Loucy (cell line): ENCODE measurements at regions not wholly inside any gene's neighbourhood (a gene's known extent, or its start where the extent isn't known, plus 50 kb on each side); places are given as distances from the start of the nearest gene placed in this dataset.
"Not testable (repeated sequence)": the region's sequence is repeated elsewhere in the genome, so short reads cannot be mapped to it uniquely, and the experiment has no call there.

Source experiments
- H2AFZ ChIP-seq: fragments of 200-600 bp; sonication (generic); 2 replicates; pipeline ENCODE4 v1.6.0; 2016; ENCODE audit warnings: antibody characterized with exemption, mild to moderate bottlenecking, low read length, moderate library complexity
- H3F3A ChIP-seq: fragments of 200-600 bp; 2 replicates; pipeline ENCODE4 v1.6.0; 2016; ENCODE audit warnings: antibody characterized with exemption, low read depth, mild to moderate bottlenecking
- H3K27me3 ChIP-seq: fragments of 200-600 bp; sonication (generic); 2 replicates; pipeline ENCODE4 v1.6.1; 2014; ENCODE audit warnings: low read length, mild to moderate bottlenecking; ENCODE audit not compliant: insufficient read depth, poor library complexity, severe bottlenecking
- H3K36me3 ChIP-seq: fragments of 200-600 bp; sonication (generic); 2 replicates; pipeline ENCODE4 v1.6.1; 2016; ENCODE audit warnings: low read length; ENCODE audit not compliant: insufficient read depth
- H3K4me1 ChIP-seq: fragments of 200-600 bp; sonication (generic); 2 replicates; pipeline ENCODE4 v1.5.1; 2014; ENCODE audit warnings: low read length, mild to moderate bottlenecking; ENCODE audit not compliant: insufficient read depth, poor library complexity, severe bottlenecking
- H3K4me2 ChIP-seq: fragments of 200-600 bp; sonication (generic); 2 replicates; pipeline ENCODE4 v1.6.0; 2014; ENCODE audit warnings: antibody characterized with exemption, low read length, low read depth, mild to moderate bottlenecking; ENCODE audit not compliant: poor library complexity, severe bottlenecking
- H3K4me3 ChIP-seq: fragments of 200-600 bp; sonication (generic); 2 replicates; pipeline ENCODE4 v1.5.1; 2014; ENCODE audit warnings: low read length, mild to moderate bottlenecking, mixed read lengths; ENCODE audit not compliant: poor library complexity, severe bottlenecking
- H3K79me2 ChIP-seq: fragments of 200-600 bp; sonication (generic); 2 replicates; pipeline ENCODE4 v1.6.1; 2014; ENCODE audit warnings: low read length; ENCODE audit not compliant: insufficient read depth
- H3K9ac ChIP-seq: fragments of 200-600 bp; sonication (generic); 2 replicates; pipeline ENCODE4 v1.6.0; 2014; ENCODE audit warnings: mild to moderate bottlenecking, low read depth, low read length, moderate library complexity; ENCODE audit not compliant: poor library complexity, severe bottlenecking
- H3K9me2 ChIP-seq: fragments of 200-600 bp; sonication (generic); replicated peaks from 2 replicates; pipeline ENCODE4 v1.6.1; 2016; ENCODE audit warnings: low read depth, low read length, mixed read lengths
- H3K9me3 ChIP-seq: fragments of 200-600 bp; sonication (generic); 2 replicates; pipeline ENCODE4 v1.6.1; 2014; ENCODE audit warnings: mild to moderate bottlenecking, antibody characterized with exemption, low read length, low read depth; ENCODE audit not compliant: insufficient read depth
- H4K20me1 ChIP-seq: fragments of 200-600 bp; sonication (generic); 2 replicates; pipeline ENCODE4 v1.6.0; 2014; ENCODE audit warnings: antibody characterized with exemption, low read length, mild to moderate bottlenecking; ENCODE audit not compliant: insufficient read depth, poor library complexity, severe bottlenecking
- EZH2phosphoT487 ChIP-seq: fragments of 200-600 bp; IDR thresholded peaks from 2 replicates; pipeline ENCODE4 v1.6.1; 2018; ENCODE audit warnings: antibody characterized with exemption, mild to moderate bottlenecking, moderate library complexity, borderline replicate concordance
- TF ChIP-seq, protein P1 (sequence below): fragments of 200-600 bp; sonication (generic); conservative IDR thresholded peaks from 2 replicates; pipeline ENCODE4 v1.5.1; 2014; ENCODE audit warnings: mild to moderate bottlenecking, antibody characterized with exemption, low read length

DNA sequence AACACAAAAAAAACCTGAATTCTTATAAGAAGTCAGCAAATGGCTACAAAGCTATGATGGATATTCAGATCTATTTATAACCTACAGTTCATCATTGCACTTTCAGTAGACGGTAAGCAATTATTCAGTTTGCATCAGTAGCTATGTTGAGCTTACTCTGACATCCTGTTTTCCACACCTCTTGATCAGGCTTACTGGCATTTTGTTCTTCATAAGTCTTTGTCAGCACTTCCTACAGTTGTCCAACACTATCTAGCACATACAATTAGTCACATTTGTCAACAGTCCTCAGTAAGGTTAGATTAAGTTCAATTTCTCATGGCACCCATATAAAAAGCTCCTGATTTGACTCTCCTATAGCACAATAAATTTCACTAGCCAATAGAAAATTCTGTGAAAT lies 71.2 kb upstream of the ST3GAL6 start:
- H3K9me3 ChIP-seq, result no peaks in the 10 kb centered on the region
- H3K4me3 ChIP-seq, result no peak overlapping the region
- H3K79me2 ChIP-seq, result no peaks in the 10 kb centered on the region
- no peak overlapping the region for H3K9ac ChIP-seq
- no peaks in the 10 kb centered on the region for H3K36me3 ChIP-seq
- H3K4me1 ChIP-seq, result no peaks in the 10 kb centered on the region
- H2AFZ ChIP-seq, result no peak overlapping the region
- H3K9me2 ChIP-seq, result no peaks in the 10 kb centered on the region
- H3F3A ChIP-seq, result no peaks in the 10 kb centered on the region
- TF ChIP-seq, protein P1, sequence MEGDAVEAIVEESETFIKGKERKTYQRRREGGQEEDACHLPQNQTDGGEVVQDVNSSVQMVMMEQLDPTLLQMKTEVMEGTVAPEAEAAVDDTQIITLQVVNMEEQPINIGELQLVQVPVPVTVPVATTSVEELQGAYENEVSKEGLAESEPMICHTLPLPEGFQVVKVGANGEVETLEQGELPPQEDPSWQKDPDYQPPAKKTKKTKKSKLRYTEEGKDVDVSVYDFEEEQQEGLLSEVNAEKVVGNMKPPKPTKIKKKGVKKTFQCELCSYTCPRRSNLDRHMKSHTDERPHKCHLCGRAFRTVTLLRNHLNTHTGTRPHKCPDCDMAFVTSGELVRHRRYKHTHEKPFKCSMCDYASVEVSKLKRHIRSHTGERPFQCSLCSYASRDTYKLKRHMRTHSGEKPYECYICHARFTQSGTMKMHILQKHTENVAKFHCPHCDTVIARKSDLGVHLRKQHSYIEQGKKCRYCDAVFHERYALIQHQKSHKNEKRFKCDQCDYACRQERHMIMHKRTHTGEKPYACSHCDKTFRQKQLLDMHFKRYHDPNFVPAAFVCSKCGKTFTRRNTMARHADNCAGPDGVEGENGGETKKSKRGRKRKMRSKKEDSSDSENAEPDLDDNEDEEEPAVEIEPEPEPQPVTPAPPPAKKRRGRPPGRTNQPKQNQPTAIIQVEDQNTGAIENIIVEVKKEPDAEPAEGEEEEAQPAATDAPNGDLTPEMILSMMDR, result no peak
- TF ChIP-seq EZH2phosphoT487, result no peak
- H3K4me2 ChIP-seq, result no peak overlapping the region
- H3K27me3 ChIP-seq, result no peaks in the 10 kb centered on the region
- no peaks in the 10 kb centered on the region for H4K20me1 ChIP-seq

DNA sequence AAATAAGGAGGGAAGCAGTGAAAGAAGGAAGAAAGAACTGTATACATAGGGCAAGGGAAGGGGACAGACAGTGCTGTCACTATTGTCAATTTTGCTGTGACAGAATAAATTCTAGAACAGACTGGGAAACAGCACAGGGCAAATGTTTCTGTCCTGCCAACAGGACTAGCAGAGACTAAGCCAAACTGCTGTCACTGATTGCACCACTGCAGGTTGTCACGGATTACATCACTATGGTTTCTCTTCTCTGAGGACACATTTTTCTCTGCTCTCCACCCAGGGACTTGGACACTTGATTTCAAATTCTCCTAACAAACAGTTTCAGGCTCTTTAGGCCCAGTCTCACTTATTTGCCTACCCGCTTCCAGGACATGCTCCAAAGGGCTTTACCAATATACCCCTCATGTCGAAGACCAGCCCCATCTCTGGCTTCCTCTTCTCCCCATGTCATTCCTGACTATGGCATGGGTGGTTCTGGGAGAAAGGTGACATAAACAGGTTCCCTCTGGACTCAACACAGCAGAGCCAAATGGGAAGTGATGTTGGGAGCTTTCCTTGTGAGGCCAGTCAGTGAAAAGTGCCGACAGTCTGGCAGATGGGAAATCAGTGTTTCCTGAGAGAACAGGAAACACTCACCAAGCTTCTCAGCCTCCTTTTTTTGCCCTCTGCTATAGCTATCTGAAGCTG lies 70.2 kb upstream of the ST3GAL6 start:
- TF ChIP-seq EZH2phosphoT487, result no peak
- TF ChIP-seq, protein P1, result no peak
- Histone ChIP-seq H3K9me2 (no peaks in the 10 kb centered on the region), H3K4me3 (no peak overlapping the region), H3K27me3 (no peaks in the 10 kb centered on the region), H3K4me1 (no peaks in the 10 kb centered on the region), H3K36me3 (no peaks in the 10 kb centered on the region), H3K9me3 (no peaks in the 10 kb centered on the region), H2AFZ (no peak overlapping the region), H3K4me2 (no peak overlapping the region), H3K79me2 (no peaks in the 10 kb centered on the region), H3F3A (no peaks in the 10 kb centered on the region), H4K20me1 (no peaks in the 10 kb centered on the region), H3K9ac (no peak overlapping the region)

DNA sequence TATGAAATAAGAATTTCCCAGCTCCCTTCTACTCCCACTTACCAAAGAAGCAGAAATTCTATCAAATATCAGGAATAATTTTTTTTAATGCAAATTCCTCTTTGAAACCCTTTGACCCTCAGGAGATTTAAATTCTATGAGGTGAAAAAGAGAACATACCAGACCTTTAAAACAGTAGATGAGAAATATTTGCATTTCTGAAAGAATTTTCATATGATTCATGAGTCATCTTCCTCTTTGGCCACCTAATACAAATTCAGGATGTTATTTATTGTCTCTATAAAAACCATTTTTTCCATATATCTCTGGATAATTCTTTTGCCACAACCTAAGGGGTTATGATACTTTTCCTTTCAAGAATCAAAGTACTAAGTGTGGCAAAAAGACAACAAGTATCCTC lies 67.3 kb upstream of the ST3GAL6 start:
- no peaks in the 10 kb centered on the region for H3K9me3 ChIP-seq
- H3K36me3 ChIP-seq, result no peaks in the 10 kb centered on the region
- no peaks in the 10 kb centered on the region for H3K27me3 ChIP-seq
- H2AFZ ChIP-seq, result no peak overlapping the region
- TF ChIP-seq EZH2phosphoT487, result no peak
- TF ChIP-seq, protein P1, result no peak
- H3K9ac ChIP-seq, result no peak overlapping the region
- no peaks in the 10 kb centered on the region for H3K9me2 ChIP-seq
- H4K20me1 ChIP-seq, result no peaks in the 10 kb centered on the region
- H3F3A ChIP-seq, result no peaks in the 10 kb centered on the region
- H3K79me2 ChIP-seq, result no peaks in the 10 kb centered on the region
- H3K4me1 ChIP-seq, result no peaks in the 10 kb centered on the region
- H3K4me3 ChIP-seq, result no peak overlapping the region
- no peak overlapping the region for H3K4me2 ChIP-seq

DNA sequence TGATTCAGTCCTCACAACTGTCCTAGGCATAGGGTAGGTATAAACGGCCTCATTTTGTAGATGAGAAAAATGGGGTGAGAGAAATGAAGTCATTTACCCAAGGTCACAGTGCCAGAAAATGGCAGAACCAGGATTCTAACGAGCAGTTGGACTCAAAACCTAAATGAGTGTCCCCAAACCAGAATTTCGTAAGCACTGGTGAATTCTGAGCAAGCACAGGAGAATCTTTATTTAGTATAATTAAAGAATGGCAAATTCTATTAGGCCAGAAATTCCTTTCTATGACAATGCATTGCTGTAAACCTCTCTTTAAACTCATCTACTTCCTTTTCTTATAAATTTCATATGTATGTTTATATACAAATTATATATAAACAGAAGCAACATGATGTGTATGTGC lies 66.8 kb upstream of the ST3GAL6 start:
- H3K9ac ChIP-seq, H3K4me1 ChIP-seq, H3K27me3 ChIP-seq, H3F3A ChIP-seq, H3K9me2 ChIP-seq, H3K79me2 ChIP-seq, H3K36me3 ChIP-seq, H3K9me3 ChIP-seq, H4K20me1 ChIP-seq, H3K4me3 ChIP-seq, H2AFZ ChIP-seq, H3K4me2 ChIP-seq: not testable (repeated sequence)
